H1 (cell line): ENCODE measurements at regions not wholly inside any gene's neighbourhood (a gene's known extent, or its start where the extent isn't known, plus 50 kb on each side); places are given as distances from the start of the nearest gene placed in this dataset.

Experiments
- CTCF ChIA-PET: fragments of 300-600 bp; sonication (Branson Sonifier 250); formaldehyde crosslinking; loops from one replicate; lab custom pipeline; 2021; ENCODE audit not compliant: partially characterized antibody; lab: Charles Lee
- POLR2A ChIA-PET: fragments of 300-600 bp; sonication (Branson Sonifier 250); formaldehyde crosslinking; loops from one replicate; lab custom pipeline; 2021; ENCODE audit warnings: inconsistent platforms; ENCODE audit not compliant: partially characterized antibody; lab: Charles Lee
- DNase-seq, 2 experiments: peaks; one replicate each; pipeline versions ENCODE4 v3.0.0 to v3.0.0-alpha.2; 2010 to 2022; ENCODE audit warnings: low spot score in 2 of 2, low read depth in 1 of 2, mixed read lengths in 1 of 2
- FAIRE-seq: peaks from 2 replicates; lab custom pipeline; 2011; peaks lifted over from hg19 to GRCh38; lab: Jason Lieb, UNC
- H2AFZ ChIP-seq: 2 replicates; pipeline ENCODE4 v1.8.1; 2012; ENCODE audit warnings: low read length, inconsistent platforms
- H2AK5ac ChIP-seq: 2 replicates; pipeline ENCODE4 v1.6.1; 2013; ENCODE audit warnings: low read depth, low read length
- H2BK120ac ChIP-seq: replicated peaks from 2 replicates; pipeline ENCODE3; 2013; ENCODE audit warnings: low read depth, low read length, inconsistent platforms
- H2BK12ac ChIP-seq: 2 replicates; pipeline ENCODE4 v1.6.1; 2013; ENCODE audit warnings: low read depth, low read length
- H2BK15ac ChIP-seq: 2 replicates; pipeline ENCODE4 v1.6.1; 2013; ENCODE audit warnings: low read length
- H2BK20ac ChIP-seq: 2 replicates; pipeline ENCODE4 v1.6.1; 2013; ENCODE audit warnings: low read length
- H2BK5ac ChIP-seq: 2 replicates; pipeline ENCODE4 v1.6.1; 2013; ENCODE audit warnings: low read depth, low read length
- H3K14ac ChIP-seq: 2 replicates; pipeline ENCODE4 v1.6.1; 2013; ENCODE audit warnings: inconsistent platforms; ENCODE audit not compliant: insufficient read length
- H3K18ac ChIP-seq: 2 replicates; pipeline ENCODE4 v1.6.1; 2013; ENCODE audit warnings: low read length; ENCODE audit errors: extremely low read depth
- H3K23ac ChIP-seq: 2 replicates; pipeline ENCODE4 v1.6.1; 2013; ENCODE audit warnings: inconsistent platforms; ENCODE audit not compliant: insufficient read length
- H3K23me2 ChIP-seq: 2 replicates; pipeline ENCODE4 v1.6.1; 2013; ENCODE audit warnings: low read depth, low read length
- H3K27ac ChIP-seq: 2 replicates; pipeline ENCODE4 v1.6.1; 2011; ENCODE audit warnings: low read depth, low read length, inconsistent platforms
- H3K27me3 ChIP-seq, 4 experiments: replicated peaks in 1 of 4; 1 replicate in 1 of 4; 2 replicates in 3 of 4; pipeline versions ENCODE4 v1.6.1 to v1.8.1; 2011 to 2013; ENCODE audit warnings: low read length in 3 of 4, mild to moderate bottlenecking in 3 of 4, inconsistent platforms in 2 of 4, mixed read lengths in 2 of 4, moderate library complexity in 1 of 4; ENCODE audit not compliant: control insufficient read depth in 3 of 4, insufficient read depth in 3 of 4; ENCODE audit errors: extremely low read depth in 1 of 4
- H3K36me3 ChIP-seq, 4 experiments: 2 replicates each; pipeline versions ENCODE4 v1.6.1 to v1.8.1; 2011 to 2013; ENCODE audit warnings: mild to moderate bottlenecking in 4 of 4, low read length in 3 of 4, moderate library complexity in 2 of 4, control low read depth in 1 of 4, inconsistent platforms in 1 of 4; ENCODE audit not compliant: insufficient read depth in 4 of 4, control insufficient read depth in 2 of 4
- H3K4ac ChIP-seq: replicated peaks from 2 replicates; pipeline ENCODE3; 2013; ENCODE audit warnings: low read length, low read depth, mixed read lengths, inconsistent platforms; ENCODE audit not compliant: insufficient read length
- H3K4me1 ChIP-seq, 4 experiments: replicated peaks in 1 of 4; 1 replicate in 1 of 4; 2 replicates in 3 of 4; pipeline versions ENCODE4 v1.6.1 to v1.8.1; 2011 to 2013; ENCODE audit warnings: low read length in 3 of 4, inconsistent platforms in 2 of 4, mixed read lengths in 1 of 4; ENCODE audit not compliant: insufficient read depth in 4 of 4, control insufficient read depth in 3 of 4
- H3K4me2 ChIP-seq, 2 experiments: 2 replicates each; pipeline versions ENCODE4 v1.6.1 to v1.8.1; 2011 to 2013; ENCODE audit warnings: low read depth in 2 of 2, low read length in 2 of 2, control low read depth in 1 of 2, inconsistent platforms in 1 of 2, mild to moderate bottlenecking in 1 of 2; ENCODE audit not compliant: insufficient read depth in 1 of 2
- H3K4me3 ChIP-seq, 4 experiments: fragments of 200-600, 300-600 bp in 1 of 4; sonication (generic), shearing (Covaris generic), sonication (Bioruptor Twin) in 1 of 4; 2 replicates each; pipeline versions ENCODE4 v1.5.1 to v1.8.1; 2011 to 2016; ENCODE audit warnings: low read length in 4 of 4, low read depth in 3 of 4, control low read depth in 2 of 4, inconsistent platforms in 2 of 4, mild to moderate bottlenecking in 2 of 4, mixed read lengths in 1 of 4, moderate library complexity in 1 of 4; ENCODE audit not compliant: insufficient read depth in 2 of 4; ENCODE audit errors: extremely low read depth in 1 of 4
- H3K56ac ChIP-seq: replicated peaks from 2 replicates; pipeline ENCODE3; 2013; ENCODE audit warnings: low read depth, mild to moderate bottlenecking, mixed read lengths, low read length, inconsistent platforms; ENCODE audit not compliant: insufficient read length
- H3K79me1 ChIP-seq: 2 replicates; pipeline ENCODE4 v1.6.1; 2013; ENCODE audit warnings: low read depth, low read length, control low read depth
- H3K79me2 ChIP-seq, 2 experiments: 2 replicates each; pipeline versions ENCODE4 v1.6.1 to v1.8.1; 2012 to 2013; ENCODE audit warnings: low read length in 2 of 2, mild to moderate bottlenecking in 2 of 2, inconsistent platforms in 1 of 2; ENCODE audit not compliant: insufficient read depth in 2 of 2, control insufficient read depth in 1 of 2
- H3K9ac ChIP-seq, 4 experiments: replicated peaks in 1 of 4; 1 replicate in 1 of 4; 2 replicates in 3 of 4; pipeline versions ENCODE4 v1.6.1 to v1.8.1; 2011 to 2013; ENCODE audit warnings: low read depth in 3 of 4, low read length in 3 of 4, control low read depth in 2 of 4, mild to moderate bottlenecking in 2 of 4, moderate library complexity in 2 of 4, inconsistent platforms in 1 of 4; ENCODE audit errors: extremely low read depth in 1 of 4
- H3K9me3 ChIP-seq, 2 experiments: 2 replicates each; pipeline versions ENCODE4 v1.6.1 to v1.8.1; 2012 to 2013; ENCODE audit warnings: mild to moderate bottlenecking in 2 of 2, moderate library complexity in 2 of 2, control low read depth in 1 of 2, inconsistent platforms in 1 of 2, low read depth in 1 of 2, low read length in 1 of 2, mixed read lengths in 1 of 2; ENCODE audit not compliant: insufficient read depth in 2 of 2
- H4K20me1 ChIP-seq, 2 experiments: replicated peaks in 1 of 2; 2 replicates each; pipeline versions ENCODE3 to v1.8.1; 2011 to 2013; ENCODE audit warnings: inconsistent platforms in 2 of 2, low read length in 2 of 2, mild to moderate bottlenecking in 1 of 2; ENCODE audit not compliant: insufficient read depth in 2 of 2, control insufficient read depth in 1 of 2
- H4K5ac ChIP-seq: 2 replicates; pipeline ENCODE4 v1.6.1; 2013; ENCODE audit warnings: low read length, low read depth, mixed read lengths, inconsistent platforms; ENCODE audit not compliant: insufficient read length
- H4K8ac ChIP-seq: 2 replicates; pipeline ENCODE4 v1.8.0; 2013; ENCODE audit warnings: mild to moderate bottlenecking, moderate library complexity, low read length, inconsistent platforms; ENCODE audit not compliant: insufficient read depth; ENCODE audit errors: extremely low read depth
- H4K91ac ChIP-seq: replicated peaks from 2 replicates; pipeline ENCODE3; 2013; ENCODE audit warnings: low read length, mixed read lengths, inconsistent platforms; ENCODE audit not compliant: insufficient read length
- CTBP2 ChIP-seq: IDR thresholded peaks from 2 replicates; pipeline ENCODE4 v1.7.0; 2011; ENCODE audit warnings: borderline replicate concordance, mild to moderate bottlenecking, moderate library complexity, mixed read lengths, low read length; ENCODE audit not compliant: insufficient read depth, insufficient read length
- PHF8 ChIP-seq: fragments of 200-600 bp; sonication (generic); conservative IDR thresholded peaks from 2 replicates; pipeline ENCODE4 v1.7.1; 2012; ENCODE audit warnings: low read depth, mild to moderate bottlenecking, inconsistent platforms, low read length, moderate library complexity
- POLR2AphosphoS5 ChIP-seq: IDR thresholded peaks from 2 replicates; pipeline ENCODE4 v1.6.1; 2011; ENCODE audit warnings: low read depth, low read length
- WGBS, 2 experiments: shearing (Covaris generic) in 1 of 2; methylation state at CpG; one replicate each; pipeline versions ENCODE4 v1.1.6 to v1.1.7; 2013 to 2015; ENCODE audit warnings: low lambda C conversion rate in 2 of 2, mixed read lengths in 2 of 2, inconsistent platforms in 1 of 2, low coverage in 1 of 2, missing lambda C conversion rate in 1 of 2; ENCODE audit not compliant: insufficient replicate concordance in 2 of 2, insufficient coverage in 1 of 2, insufficient read length in 1 of 2; ENCODE audit errors: extremely low coverage in 1 of 2, missing lambda C conversion rate in 1 of 2; 5-methylcytosine and 5-hydroxymethylcytosine counted together
- TF ChIP-seq, protein P1 (sequence below): IDR thresholded peaks from 2 replicates; pipeline ENCODE4 v1.6.1; 2011; ENCODE audit warnings: low read length, improper control_type of control experiment

GRCh38 chr12:88327276-88327675 lies 185.2 kb downstream of the TMTC3 start:
- Histone ChIP-seq H4K5ac (no peak overlapping the region), H2AFZ (no peak overlapping the region), H4K91ac (no peak overlapping the region), H3K56ac (no peak overlapping the region)
- CTCF ChIA-PET: no interaction called here
- TF ChIP-seq CTBP2 (no peak), POLR2AphosphoS5 (no peak), PHF8 (no peak)
- TF ChIP-seq, protein P1, sequence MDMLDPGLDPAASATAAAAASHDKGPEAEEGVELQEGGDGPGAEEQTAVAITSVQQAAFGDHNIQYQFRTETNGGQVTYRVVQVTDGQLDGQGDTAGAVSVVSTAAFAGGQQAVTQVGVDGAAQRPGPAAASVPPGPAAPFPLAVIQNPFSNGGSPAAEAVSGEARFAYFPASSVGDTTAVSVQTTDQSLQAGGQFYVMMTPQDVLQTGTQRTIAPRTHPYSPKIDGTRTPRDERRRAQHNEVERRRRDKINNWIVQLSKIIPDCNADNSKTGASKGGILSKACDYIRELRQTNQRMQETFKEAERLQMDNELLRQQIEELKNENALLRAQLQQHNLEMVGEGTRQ: no peak
- TF ChIP-seq, all 59 proteins: peak for 0
- POLR2A ChIA-PET: no interaction called here
- Histone ChIP-seq H3K27ac (no peak overlapping the region), H3K79me1 (no peaks in the 10 kb centered on the region), H4K20me1 (no peaks in the 10 kb centered on the region), H3K4me1 (no peaks in the 10 kb centered on the region), H4K8ac (no peak overlapping the region), H3K27me3 (no peaks in the 10 kb centered on the region), H2BK15ac (no peak overlapping the region), H2BK20ac (no peak overlapping the region), H3K79me2 (no peaks in the 10 kb centered on the region), H3K9me3 (0 out of 4 replicates have a peak, but pooled peaks cover 4 to 5% of the 10 kb centered on the region in 2 experiments), H3K23me2 (no peaks in the 10 kb centered on the region), H3K14ac (no peak overlapping the region), H3K36me3 (no peaks in the 10 kb centered on the region), H3K9ac (no peak overlapping the region), H3K4ac (no peak overlapping the region), H3K18ac (no peak overlapping the region), H2BK12ac (no peak overlapping the region), H3K4me3 (no peak overlapping the region), H2AK5ac (no peak overlapping the region), H3K4me2 (no peak overlapping the region), H3K23ac (no peak overlapping the region), H2BK120ac (no peak overlapping the region), H2BK5ac (no peak overlapping the region)
- no peak for FAIRE-seq
- 95% methylated on average over 1 of the region's 1 CpG; no CpG with 5 or more reads in 1 of the 2 experiments for WGBS, 2 experiments
- no peak for DNase-seq
